Type B pancreatic cell (in vitro differentiated cells): ENCODE measurements at regions not wholly inside any gene's neighbourhood (a gene's known extent, or its start where the extent isn't known, plus 50 kb on each side); places are given as distances from the start of the nearest gene placed in this dataset.
"Not testable (repeated sequence)": the region's sequence is repeated elsewhere in the genome, so short reads cannot be mapped to it uniquely, and the experiment has no call there.

Source experiments
- DNase-seq: peaks from one replicate; pipeline ENCODE4 v3.0.0; 2021; ENCODE audit warnings: mixed read lengths; ENCODE audit not compliant: unreplicated experiment; ENCODE audit errors: extremely low spot score
- H3K27ac Mint-ChIP-seq: 2 replicates; pipeline ENCODE4 v1.8.0; 2021; ENCODE audit warnings: mild to moderate bottlenecking, mixed read lengths
- H3K27me3 Mint-ChIP-seq: 2 replicates; pipeline ENCODE4 v1.8.0; 2021; ENCODE audit warnings: mixed read lengths
- H3K36me3 Mint-ChIP-seq: 2 replicates; pipeline ENCODE4 v1.8.0; 2021; ENCODE audit warnings: mixed read lengths
- H3K4me1 Mint-ChIP-seq: one replicate; pipeline ENCODE4 v1.8.0; 2021; ENCODE audit warnings: mixed read lengths; ENCODE audit not compliant: unreplicated experiment
- H3K4me3 Mint-ChIP-seq: 2 replicates; pipeline ENCODE4 v1.8.0; 2021; ENCODE audit warnings: mild to moderate bottlenecking, mixed read lengths
- H3K9me3 Mint-ChIP-seq: 2 replicates; pipeline ENCODE4 v1.8.0; 2021; ENCODE audit warnings: mixed read lengths
- TF ChIP-seq, protein P1 (sequence below): fragments of 200-600 bp; sonication (generic); conservative IDR thresholded peaks from 2 replicates; pipeline ENCODE4 v1.5.0; 2021; ENCODE audit warnings: antibody characterized with exemption, mild to moderate bottlenecking

DNA sequence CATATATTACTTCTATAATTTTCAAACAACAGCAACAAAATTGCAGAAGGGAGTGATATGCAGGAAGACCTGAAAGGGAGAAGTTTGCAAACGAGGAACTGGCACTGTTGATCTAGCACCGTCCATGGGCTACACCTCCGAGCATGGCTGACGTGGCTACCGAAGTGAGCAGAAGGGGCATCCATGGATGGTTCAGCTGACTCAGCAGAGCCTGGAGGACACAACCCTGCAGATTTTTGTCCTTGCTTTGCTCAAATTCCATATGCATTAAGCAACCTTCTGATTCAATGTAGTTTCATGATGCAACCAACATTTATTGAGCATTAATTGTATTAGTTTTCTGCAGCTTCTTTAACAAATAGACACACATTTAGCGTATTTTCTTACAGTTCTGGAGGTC is 191.2 kb downstream of the C1orf94 start:
- TF ChIP-seq, protein P1, sequence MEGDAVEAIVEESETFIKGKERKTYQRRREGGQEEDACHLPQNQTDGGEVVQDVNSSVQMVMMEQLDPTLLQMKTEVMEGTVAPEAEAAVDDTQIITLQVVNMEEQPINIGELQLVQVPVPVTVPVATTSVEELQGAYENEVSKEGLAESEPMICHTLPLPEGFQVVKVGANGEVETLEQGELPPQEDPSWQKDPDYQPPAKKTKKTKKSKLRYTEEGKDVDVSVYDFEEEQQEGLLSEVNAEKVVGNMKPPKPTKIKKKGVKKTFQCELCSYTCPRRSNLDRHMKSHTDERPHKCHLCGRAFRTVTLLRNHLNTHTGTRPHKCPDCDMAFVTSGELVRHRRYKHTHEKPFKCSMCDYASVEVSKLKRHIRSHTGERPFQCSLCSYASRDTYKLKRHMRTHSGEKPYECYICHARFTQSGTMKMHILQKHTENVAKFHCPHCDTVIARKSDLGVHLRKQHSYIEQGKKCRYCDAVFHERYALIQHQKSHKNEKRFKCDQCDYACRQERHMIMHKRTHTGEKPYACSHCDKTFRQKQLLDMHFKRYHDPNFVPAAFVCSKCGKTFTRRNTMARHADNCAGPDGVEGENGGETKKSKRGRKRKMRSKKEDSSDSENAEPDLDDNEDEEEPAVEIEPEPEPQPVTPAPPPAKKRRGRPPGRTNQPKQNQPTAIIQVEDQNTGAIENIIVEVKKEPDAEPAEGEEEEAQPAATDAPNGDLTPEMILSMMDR: no peak
- peaks cover 55% of the 10 kb centered on the region for H3K27me3 Mint-ChIP-seq
- H3K4me1 Mint-ChIP-seq: no peaks in the 10 kb centered on the region
- no peaks in the 10 kb centered on the region for H3K36me3 Mint-ChIP-seq
- H3K4me3 Mint-ChIP-seq: no peak overlapping the region
- H3K9me3 Mint-ChIP-seq: no peaks in the 10 kb centered on the region
- no peak overlapping the region for H3K27ac Mint-ChIP-seq
- no peak for DNase-seq

DNA sequence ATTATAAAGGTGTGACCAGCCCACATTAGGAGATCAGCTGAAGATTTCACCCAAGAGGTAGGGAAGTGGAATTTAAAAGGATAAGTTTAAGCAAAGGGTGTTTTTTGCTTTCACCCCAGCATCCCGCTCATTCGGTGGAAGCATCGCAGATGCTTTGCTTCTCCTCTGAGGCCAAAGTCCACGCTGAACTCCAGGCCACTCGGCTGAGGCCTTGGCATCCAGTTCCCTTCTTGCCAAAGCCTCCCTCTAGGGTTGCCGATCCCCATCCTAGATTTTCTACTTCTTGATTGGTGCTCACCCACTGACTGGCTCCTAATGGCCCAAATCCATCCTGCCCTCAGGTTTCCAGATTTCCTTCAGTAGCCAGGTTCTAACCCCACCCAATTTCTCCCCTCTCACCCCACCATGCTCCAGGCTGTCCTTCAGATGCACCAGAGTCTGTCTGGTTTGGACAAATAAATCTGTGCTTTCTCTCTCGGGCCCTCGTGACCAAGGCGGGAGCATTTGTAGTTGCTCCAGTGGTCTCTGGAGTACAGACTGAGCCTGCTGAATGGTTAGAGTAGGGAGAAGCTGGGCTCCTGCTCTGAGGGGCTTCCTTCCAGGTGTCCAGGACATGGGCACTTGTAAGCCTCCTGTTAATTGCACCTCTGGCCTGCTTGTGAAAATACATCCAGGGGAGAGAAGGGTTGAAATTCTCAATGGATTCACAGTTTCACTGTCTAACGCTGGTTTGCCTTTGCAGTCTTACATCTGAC is 193.2 kb downstream of the C1orf94 start:
- Mint-ChIP-seq H3K9me3 (no peaks in the 10 kb centered on the region), H3K4me1 (peaks cover 4% of the 10 kb centered on the region), H3K36me3 (no peaks in the 10 kb centered on the region), H3K4me3 (no peak overlapping the region), H3K27ac (no peak overlapping the region), H3K27me3 (peaks cover 58% of the 10 kb centered on the region)
- TF ChIP-seq, protein P1: no peak
- DNase-seq: no peak

DNA sequence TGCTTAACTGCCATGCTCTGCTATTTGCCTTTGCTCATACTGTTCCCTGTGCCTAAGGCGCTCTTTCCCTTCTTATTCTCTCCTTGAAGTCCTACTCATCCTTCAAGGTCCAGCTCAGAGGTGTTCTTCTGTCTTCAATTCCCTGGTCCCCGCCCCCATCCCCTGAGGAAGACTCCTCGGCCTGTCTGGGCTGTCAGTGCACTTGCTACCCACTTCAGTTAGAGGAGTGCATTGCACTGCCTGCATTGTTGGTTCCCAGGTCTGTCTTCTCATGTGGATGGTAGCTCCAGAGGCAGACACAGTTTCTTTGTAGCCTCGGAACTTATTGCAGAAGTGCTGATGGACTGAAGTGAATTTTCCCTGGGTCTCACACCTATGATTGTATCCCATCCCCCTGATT is 194.0 kb downstream of the C1orf94 start:
- Mint-ChIP-seq H3K4me1 (peaks cover 4% of the 10 kb centered on the region), H3K4me3 (no peak overlapping the region), H3K27me3 (peaks cover 51% of the 10 kb centered on the region), H3K9me3 (no peaks in the 10 kb centered on the region), H3K36me3 (no peaks in the 10 kb centered on the region), H3K27ac (no peak overlapping the region)
- TF ChIP-seq, protein P1: no peak
- DNase-seq: no peak

DNA sequence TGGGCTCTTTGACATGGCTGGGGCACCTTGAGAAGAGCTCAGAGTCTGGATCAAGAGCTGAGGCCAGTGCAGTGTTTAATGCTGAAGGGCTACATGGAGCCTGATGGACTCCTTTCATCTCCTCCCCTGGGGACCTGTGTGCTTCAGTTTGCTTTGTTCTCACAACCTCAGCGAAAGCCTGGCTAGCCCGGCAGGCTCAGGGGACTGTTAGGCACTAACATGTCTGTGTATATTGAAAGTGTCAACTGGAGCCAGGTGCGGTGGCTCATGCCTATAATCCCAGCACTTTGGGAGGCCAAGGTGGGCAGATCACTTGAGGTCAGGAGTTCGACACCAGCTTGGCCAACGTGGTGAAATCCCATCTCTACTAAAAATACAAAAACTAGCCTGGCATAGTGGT is 194.5 kb downstream of the C1orf94 start:
- not testable (repeated sequence) for H3K36me3 Mint-ChIP-seq, H3K4me1 Mint-ChIP-seq, H3K27ac Mint-ChIP-seq, H3K4me3 Mint-ChIP-seq, DNase-seq, H3K9me3 Mint-ChIP-seq
- peaks cover 53% of the 10 kb centered on the region for H3K27me3 Mint-ChIP-seq

DNA sequence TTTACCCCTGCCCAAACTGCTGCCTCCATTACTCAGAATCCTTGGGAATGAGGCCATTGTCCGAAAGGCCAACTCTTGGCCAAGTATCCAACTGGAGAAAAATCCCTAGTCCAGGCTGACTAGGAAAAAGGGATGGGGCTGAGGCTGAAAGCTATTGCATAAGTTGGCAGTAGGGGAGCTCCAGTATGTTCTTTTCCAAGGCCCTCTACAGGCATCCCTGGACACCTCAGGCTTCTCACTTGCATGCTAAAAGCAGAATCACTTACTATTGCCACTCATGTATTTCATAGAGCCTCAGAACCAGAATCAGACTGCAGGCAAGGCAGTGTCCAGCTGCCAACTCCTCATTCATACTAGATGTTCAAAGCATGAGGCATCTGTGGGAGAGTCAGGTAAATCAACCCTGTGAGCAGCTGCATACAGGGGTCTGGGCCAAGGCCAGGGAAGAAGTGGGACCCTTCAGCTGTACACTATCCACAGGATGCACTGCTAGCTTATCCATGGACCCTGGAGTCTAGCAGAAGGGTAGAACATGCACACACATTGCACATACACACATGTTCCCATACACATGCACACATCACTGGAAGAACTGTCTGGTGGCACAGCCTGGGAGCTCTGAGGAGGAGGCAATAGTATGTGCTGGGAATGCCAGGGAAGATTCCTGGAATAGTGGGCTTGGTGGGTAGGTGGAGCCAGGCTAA is 195.3 kb downstream of the C1orf94 start:
- no peaks in the 10 kb centered on the region for H3K36me3 Mint-ChIP-seq
- H3K4me3 Mint-ChIP-seq: no peak overlapping the region
- H3K27ac Mint-ChIP-seq: no peak overlapping the region
- peaks cover 51% of the 10 kb centered on the region for H3K27me3 Mint-ChIP-seq
- H3K9me3 Mint-ChIP-seq: no peaks in the 10 kb centered on the region
- peaks cover 4% of the 10 kb centered on the region for H3K4me1 Mint-ChIP-seq
- TF ChIP-seq, protein P1: no peak
- no peak for DNase-seq

DNA sequence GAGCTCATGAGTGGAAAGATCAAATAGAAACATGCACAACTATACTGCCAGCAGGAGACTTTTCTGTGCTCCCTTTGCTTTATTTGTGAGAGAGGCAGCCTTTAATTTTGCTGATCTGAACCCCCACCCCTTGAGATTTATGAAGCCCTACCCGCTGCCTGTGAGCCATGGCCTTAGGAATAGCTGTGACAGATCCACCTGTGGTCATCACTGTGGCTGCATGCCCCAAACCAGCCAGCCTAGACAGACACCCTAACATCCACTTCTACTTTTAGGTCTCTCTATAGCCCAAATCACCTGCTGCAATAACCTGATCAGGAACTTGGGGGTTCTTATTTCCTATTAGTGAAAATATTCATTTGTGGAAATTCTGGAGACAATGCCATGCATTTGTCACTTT is 196.2 kb downstream of the C1orf94 start:
- no peaks in the 10 kb centered on the region for H3K36me3 Mint-ChIP-seq
- H3K4me3 Mint-ChIP-seq: no peak overlapping the region
- TF ChIP-seq, protein P1: no peak
- peaks cover 4% of the 10 kb centered on the region for H3K4me1 Mint-ChIP-seq
- H3K9me3 Mint-ChIP-seq: no peaks in the 10 kb centered on the region
- DNase-seq: no peak
- H3K27ac Mint-ChIP-seq: no peak overlapping the region
- peaks cover 53% of the 10 kb centered on the region for H3K27me3 Mint-ChIP-seq
